ENCODE measurements at regions not wholly inside any gene's neighbourhood (a gene's known extent, or its start where the extent isn't known, plus 50 kb on each side); places are given as distances from the start of the nearest gene placed in this dataset.

DNA sequence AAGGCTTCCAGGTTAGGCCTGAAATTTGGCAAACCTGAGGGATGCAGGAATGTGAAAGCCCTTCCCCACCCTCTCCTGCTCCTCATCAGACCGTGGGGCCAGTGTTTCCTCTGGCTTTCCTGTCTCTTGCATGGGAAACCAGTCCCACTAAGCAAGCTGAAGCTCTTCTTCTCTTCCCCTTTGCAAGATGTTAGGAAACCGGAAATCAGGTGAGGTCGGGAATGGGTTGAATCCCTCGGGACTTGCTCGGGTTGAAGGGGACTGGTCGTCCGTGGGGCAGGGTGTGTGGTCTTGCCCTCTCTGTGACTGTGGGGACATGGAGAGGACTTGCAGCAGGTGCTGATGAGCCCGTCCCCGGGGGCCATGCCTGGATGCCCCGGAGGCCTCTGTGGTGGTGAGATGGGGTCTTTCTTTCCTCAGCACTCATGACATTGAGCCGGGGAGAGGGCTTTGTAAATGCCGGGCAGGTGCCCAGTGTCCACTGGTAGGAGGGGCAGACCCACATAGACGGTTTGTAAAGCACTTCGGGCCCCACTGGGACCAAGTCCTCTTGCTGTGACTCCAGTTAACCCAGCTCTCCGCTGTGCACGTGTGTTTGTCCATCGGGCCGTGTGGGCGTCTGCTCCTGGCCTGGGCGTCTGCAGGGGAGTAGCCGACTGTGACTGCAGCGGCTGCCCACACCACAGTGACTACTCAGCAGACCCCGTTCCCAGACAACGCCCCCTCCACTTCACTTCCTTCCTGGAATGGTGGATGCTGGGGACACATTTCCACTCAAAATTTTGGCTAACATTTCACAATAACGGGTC lies 373.9 kb downstream of the GLRX3 start:
- in situ Hi-C loops (cut with MboI; ENCODE audit: low sequenced_read_pairs), result no loop called here
- ATAC-seq (ENCODE audit: low read depth) (no peak), DNase-seq (no peak)
- Histone ChIP-seq H3K56ac (ENCODE audit: extremely low read depth, insufficient read depth, low read length) (no peak overlapping the region), H3K23ac (ENCODE audit: low read depth, low read length) (no peak overlapping the region), H3K9me3 (ENCODE audit: control insufficient read depth, insufficient read depth, low read length) (peaks cover 52% of the 10 kb centered on the region), H3K27me3 (ENCODE audit: control insufficient read depth, insufficient read depth, low read length) (no peaks in the 10 kb centered on the region), H3K4me2 (ENCODE audit: low read depth, low read length) (no peak overlapping the region), H4K5ac (ENCODE audit: low read depth, low read length) (no peak overlapping the region), H2BK20ac (ENCODE audit: low read depth, low read length) (no peak overlapping the region), H3K4ac (ENCODE audit: low read depth, low read length) (no peak overlapping the region), H2AK9ac (replicated peaks; ENCODE audit: low read depth, low read length, poor library complexity) (no peak overlapping the region), H2BK120ac (ENCODE audit: low read depth, low read length) (no peak overlapping the region), H3K4me3 (ENCODE audit: insufficient read depth, low read depth, low read length) (no peak overlapping the region), H4K91ac (ENCODE audit: insufficient read depth, low read depth, low read length) (no peak overlapping the region), H2BK15ac (ENCODE audit: low read depth, low read length) (no peak overlapping the region), H3K79me1 (ENCODE audit: low read depth in 1 of 2, low read length in 2 of 2) (no peaks in the 10 kb centered on the region), H3K4me1 (ENCODE audit: control insufficient read depth, insufficient read depth, low read length) (no peaks in the 10 kb centered on the region), H2AK5ac (ENCODE audit: low read depth, low read length) (no peak overlapping the region), H4K8ac (ENCODE audit: low read depth in 2 of 2, low read length in 2 of 2) (no peak overlapping the region), H3K36me3 (ENCODE audit: control insufficient read depth, insufficient read depth, low read length) (no peaks in the 10 kb centered on the region), H2AFZ (replicated peaks; ENCODE audit: low read length, poor library complexity) (no peak overlapping the region), H4K20me1 (ENCODE audit: insufficient read depth, low read length) (no peaks in the 10 kb centered on the region), H3K18ac (ENCODE audit: low read depth, low read length) (no peak overlapping the region), H3K14ac (replicated peaks; ENCODE audit: low read depth, low read length) (no peak overlapping the region), H3K9me1 (ENCODE audit: insufficient read depth, low read length) (no peaks in the 10 kb centered on the region), H2BK5ac (ENCODE audit: low read depth, low read length, poor library complexity, severe bottlenecking) (no peak overlapping the region), H3K27ac (ENCODE audit: insufficient read depth, low read length) (no peak overlapping the region), H3K9ac (ENCODE audit: low read depth, low read length) (no peak overlapping the region)
- TF ChIP-seq RAD21 (IDR thresholded peaks at IDR 0.05; ENCODE audit: low read length), result no peak
- no peak for TF ChIP-seq POLR2A (IDR thresholded peaks at IDR 0.05; ENCODE audit: low read depth, low read length)
- POLR2A ChIA-PET (ENCODE audit: unreplicated experiment), result no interaction called here
- intact Hi-C loops (cut with micrococcal nuclease), result no loop called here
- BruUV-seq (replicated peaks), result no TSS peak
- dilution Hi-C loops (cut with HindIII; ENCODE audit: low sequenced_read_pairs, unreplicated experiment), result no loop called here
- CTCF ChIA-PET, result no interaction called here
- 44% methylated on average over 5 of the region's 25 CpGs; no CpG with 5 or more reads in 1 of the 2 experiments for WGBS, 2 experiments (ENCODE audit: extremely low coverage in 2 of 2, insufficient read length in 1 of 2)
